COLO668 (cell line): ENCODE measurements at regions not wholly inside any gene's neighbourhood (a gene's known extent, or its start where the extent isn't known, plus 50 kb on each side); places are given as distances from the start of the nearest gene placed in this dataset.

Experiments used
- DNase-seq: peaks from one replicate; lab custom pipeline; 2025; ENCODE audit not compliant: unreplicated experiment; lab: John Stamatoyannopoulos, UW

DNA sequence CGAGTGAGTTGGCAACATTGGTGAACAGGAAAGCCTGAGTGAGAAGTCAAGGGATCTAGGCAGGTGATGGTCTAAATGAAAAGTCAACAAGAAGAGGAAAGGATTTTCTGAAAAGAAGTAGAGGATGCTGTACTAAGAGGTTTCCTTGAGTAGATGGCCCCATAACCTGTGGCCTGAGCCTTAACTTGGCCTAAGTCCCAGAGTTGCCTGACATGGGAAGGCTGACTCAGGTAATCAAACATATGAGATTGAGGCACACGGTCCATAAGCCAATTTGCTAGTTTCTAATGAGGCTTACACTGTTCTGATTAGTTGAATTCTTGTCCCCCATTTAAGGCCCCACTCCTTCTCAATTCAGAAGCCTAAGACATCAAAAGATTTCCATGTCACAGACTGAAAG is 262.5 kb upstream of the LMCD1 start:
- DNase-seq, result no peak

DNA sequence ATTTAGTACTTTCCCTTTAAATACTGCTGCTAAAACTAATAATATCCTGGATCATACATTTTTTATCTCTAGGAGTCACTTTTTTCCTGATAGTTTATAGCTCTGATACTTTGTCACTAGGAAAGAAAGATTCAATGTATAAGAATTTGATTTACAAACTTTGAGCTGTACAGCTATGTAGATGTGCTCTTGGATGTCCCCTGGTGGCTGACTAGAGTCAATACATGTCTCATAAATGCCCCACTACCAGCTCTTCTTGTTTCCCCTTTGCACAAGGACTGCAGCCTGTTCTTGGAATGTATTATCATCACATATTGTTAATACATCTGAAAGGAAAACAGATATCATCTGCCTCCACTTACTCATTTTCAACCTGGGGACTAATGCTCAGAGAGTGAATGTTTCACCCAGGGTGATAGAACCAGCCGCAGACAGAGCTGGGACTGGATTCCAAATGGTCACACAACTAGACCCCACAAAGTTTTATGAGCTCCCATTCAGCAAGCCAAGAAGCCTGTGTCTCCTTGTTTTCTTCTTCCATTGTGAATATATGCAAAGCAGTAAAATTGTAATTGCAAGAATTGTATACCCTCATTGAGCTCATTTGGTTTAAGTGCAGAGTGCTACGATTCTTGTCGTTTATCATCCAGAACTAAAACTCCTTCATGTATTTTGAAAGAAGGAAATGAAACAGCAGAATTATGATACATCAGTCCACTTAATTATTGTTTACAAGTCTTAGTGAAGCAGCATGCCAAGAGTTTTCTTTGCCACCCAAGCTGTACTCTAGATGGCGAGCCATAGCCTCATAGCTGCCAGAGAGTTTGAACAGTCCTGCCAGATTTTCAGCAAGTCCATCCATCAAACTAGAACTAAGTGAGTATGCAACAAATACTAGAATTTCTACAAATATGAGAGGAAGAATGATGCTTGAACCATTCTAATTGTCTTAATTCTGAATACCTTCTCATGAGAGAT is 261.6 kb upstream of the LMCD1 start:
- peak; percentile 31 for DNase-seq

DNA sequence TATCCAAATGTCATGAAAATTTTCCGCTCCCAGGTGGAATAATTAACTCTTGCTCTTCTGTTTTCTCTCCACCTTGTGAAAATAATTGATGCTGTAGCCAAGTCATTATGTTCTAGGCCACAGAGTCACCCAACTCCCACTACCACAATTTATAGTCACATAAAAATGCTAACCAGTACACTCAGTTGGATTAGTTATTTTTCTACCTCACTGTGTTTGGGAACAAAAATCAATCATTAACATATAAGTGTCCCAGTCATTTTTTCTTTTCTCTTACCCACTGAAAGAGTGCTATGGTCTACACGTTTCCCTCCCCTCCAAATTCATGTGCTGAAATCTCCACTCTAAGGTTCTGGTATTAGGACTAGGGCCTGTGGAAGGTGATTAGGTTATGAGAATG is 255.6 kb upstream of the LMCD1 start:
- no peak for DNase-seq

DNA sequence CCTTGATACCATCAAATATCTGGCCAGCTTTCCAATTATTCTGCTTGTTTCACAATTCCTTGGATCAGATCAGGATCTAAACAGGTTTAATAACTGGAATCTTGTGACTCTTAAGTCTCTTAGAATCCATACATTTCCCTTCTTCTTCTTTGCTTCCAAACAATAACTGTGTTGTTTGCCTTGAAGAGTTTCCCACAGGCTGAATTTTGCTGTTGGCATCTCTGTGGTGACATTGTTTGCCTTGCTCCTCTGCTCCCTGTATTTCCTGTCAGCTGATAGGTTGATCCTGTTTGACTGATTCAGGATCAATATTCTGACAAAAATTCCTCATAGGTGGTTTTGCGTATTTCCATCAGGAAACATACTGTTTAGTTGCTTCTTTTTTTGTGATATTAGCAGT is 248.4 kb upstream of the LMCD1 start:
- no peak for DNase-seq

DNA sequence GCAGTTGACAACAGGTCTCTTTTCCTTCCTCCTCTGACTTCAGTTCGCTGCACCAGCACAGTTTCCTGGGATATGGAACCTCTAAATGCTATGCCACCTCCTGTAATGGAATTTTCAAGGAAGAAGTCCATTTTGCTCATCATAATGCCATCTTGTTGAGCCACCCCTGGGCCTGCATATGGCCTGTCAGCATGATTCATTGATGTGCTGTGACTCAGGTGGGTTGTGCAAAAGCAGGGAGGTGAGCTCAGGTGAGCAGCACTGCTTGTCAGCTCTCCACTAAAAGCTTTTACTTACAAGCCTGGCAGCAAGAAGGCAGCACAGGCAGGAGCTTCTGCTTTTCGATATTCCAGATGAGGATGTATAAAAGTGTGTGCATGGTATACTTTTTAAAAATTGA is 247.1 kb upstream of the LMCD1 start:
- DNase-seq, result no peak

DNA sequence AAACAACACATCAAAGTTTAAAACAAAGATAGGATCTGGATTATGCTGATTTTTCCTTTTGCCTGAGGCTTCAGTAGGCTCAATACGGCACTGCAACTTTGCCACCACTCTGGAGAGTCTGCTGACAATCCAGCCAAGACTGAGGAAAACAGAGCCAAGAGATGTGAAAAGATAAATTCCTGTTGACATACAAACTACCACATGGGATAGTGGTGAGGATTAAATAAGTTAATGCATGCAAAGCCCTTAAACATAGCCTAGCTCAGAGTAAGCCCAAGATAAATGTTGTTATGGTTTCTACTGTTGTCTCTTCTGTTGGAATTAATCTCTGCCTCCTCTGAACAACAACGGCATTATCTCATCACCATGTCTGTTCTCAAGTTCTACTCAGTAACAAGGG is 245.9 kb upstream of the LMCD1 start:
- no peak for DNase-seq

DNA sequence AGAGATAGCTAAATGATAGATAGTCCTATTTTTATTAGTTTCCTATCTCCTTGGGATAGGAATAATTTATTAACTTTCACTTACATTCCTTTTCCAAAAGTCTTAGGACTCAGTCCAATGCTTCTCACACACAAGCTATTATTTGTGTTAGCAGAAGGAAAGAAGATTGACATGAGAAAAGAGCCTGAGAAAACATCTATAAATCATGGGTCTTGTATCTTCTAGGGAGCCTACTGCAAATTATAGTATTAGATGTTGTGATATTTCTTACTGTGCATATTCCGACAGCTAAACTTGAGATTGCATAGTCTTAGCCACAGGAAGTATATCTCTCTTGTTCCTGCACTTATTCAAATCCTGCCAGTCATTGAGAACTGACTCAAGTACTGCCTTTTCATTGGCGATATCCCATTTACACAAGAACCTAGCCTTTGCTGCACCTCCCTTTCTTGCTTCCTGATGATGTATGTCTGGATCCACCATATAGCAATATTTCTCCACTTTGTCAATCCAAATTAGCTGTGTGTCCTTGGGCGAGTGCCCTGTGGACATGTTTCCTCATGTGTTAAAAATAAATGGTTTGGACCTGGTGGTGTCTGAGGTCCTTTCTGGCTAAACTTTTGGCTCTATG is 245.1 kb upstream of the LMCD1 start:
- DNase-seq, result no peak

DNA sequence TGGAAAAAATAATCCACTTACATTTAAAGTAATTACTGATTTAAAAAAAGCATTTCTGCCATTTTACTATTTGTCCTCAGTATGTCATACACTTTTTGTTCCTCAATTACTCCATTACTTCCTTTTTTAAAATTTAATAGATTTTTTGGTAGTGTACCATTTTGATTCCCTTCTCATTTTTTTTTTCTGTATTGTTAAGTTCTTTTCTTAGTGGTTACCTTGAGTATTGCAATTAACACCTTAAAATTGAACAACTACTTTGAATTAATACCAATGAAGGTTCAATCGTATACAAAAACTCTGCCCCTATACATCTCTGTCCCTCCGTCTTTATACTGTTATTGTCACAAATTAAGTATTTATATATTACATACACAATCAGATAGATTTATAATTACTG is 240.6 kb upstream of the LMCD1 start:
- no peak for DNase-seq

DNA sequence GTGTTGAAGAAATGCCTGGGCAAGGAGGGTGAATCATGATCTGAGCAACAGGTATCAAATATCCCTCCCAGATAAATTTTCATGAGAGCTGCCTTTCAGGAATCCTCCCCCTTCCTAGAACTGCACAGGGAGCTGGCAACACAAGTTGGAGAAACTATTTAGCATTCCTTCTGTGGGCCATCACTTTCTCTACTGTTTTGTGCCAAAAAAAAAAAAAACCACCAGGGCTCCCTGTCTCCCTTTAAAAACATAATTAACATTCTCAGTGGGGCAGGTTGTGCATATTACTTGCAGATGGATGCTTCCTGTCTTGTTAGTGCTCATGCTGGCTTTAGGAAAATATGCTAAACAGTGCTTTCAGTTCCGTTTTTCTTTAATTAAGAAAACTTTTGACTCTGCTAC is 234.9 kb upstream of the LMCD1 start:
- DNase-seq, result no peak

DNA sequence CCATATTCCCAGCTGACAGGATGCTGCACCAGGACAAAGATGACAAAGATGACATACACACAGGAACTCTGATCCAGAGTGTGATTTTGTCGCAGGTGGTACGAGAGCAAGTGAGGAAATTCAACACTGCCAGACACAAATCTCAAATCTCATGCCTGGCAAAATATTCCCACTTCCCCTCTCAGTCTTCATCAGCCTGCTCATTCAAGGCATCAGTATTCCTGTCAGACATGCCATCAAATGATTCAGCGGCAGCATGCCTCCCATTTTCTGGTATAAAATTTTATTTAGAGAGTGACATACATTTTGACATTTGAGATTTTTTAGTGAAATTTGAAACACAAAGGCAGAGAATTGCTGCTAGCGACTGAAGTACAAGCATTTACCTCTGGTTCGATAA is 228.1 kb upstream of the LMCD1 start:
- DNase-seq, result no peak

DNA sequence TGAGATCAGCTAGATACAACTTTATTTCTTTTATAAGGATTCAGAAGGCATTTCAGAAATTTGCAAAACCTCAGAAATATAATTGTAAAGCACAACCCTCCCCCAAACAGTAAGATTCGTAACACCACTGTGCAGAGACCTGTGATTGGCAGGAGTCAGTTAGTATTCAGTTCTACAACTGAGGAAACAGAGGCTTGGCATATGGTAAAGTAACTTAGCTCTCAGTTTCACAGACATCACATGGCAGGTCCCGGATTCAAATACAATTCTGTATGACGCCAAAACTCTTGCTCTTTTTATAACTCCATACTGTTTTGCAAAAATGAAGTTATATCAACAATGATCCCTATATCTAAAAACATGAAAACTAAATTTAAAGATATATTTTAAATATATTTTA is 225.6 kb upstream of the LMCD1 start:
- DNase-seq, result no peak

DNA sequence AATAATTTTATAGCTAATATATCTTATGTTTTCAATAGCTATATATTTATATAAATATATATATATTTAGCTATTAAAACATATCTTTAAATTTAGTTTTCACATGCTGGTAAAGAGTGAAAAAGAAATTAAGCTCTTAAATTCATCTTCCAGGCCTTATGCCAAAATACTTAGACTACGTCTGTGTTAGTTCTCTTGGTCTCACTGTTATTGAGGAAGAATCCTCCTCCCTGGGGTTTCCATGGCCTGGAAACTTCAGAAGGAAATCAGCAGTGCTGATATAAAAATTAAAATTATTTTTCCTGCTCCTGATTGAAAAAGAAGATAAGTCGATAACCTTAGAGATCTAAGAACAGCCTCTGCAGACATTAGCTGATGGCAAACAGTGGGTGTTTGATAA is 225.1 kb upstream of the LMCD1 start:
- DNase-seq, result no peak

DNA sequence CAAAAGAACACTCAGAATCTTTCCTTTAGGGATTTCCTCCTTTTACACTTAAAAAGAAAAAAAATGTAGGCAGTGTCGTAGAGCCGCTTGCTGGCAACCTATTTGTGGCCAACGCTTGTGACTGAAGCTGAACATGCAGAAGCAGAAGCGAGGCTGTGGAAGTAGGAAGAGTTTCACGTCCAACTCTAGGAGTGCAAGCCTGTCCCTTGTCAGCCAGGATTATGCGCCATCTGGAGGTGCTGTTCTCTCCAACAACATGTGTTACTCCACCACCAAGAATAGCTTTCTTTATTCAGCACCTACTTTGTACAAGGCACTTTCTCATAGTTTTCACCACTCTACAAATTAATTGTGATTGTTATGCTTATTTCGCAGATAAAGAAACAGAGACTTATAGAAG is 223.2 kb upstream of the LMCD1 start:
- DNase-seq, result no peak

DNA sequence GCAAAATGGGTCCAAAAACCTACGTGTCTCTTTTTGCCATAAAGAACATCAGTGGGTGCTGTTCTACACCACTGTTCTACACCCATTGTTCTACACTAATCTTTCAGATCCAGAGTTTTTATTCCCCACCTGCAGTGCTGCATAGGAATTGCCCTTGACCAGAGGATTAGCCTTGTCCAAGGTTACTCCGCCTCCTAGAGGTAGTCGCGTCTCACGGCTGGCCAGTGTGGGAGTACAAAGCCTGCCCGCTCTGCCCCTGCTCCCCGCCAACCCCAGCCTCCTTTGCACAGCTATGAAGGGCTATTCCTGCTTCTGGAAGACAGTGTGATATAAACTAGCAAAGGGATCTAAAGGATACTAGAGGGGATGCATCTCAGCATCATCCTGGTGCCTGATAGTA is 222.1 kb upstream of the LMCD1 start:
- DNase-seq, result no peak

DNA sequence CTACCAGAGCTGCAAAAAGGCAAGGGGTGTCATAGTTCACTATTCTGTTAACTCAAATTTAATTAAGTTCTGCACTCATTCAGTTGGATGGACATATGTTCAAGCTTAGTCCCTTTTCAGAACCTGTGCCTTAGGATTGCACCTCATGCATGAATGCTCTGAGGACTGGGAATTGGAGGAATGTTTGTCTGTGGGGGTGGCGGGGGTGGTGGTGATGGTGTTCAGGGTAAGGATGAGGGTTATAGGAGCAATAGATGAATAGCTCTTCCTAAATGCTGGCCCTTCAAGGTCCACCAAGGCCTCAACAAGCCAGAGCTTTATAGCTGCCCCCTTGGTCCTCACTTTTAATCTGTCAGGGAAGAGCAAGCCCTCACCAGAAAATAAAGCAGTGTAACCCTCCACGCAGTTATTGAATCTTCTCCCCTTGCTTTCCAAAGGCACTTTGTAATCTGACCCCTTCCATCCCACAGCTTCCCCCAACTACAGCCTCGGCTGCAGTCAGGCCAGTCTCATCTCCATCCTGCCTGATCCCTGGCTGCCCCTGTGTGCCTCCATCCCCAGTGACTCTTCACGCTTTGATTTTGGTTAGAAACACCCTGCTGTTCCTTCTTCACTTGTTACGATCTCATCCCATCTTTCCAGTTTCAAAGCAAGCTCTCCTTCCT is 221.6 kb upstream of the LMCD1 start:
- DNase-seq, result no peak

DNA sequence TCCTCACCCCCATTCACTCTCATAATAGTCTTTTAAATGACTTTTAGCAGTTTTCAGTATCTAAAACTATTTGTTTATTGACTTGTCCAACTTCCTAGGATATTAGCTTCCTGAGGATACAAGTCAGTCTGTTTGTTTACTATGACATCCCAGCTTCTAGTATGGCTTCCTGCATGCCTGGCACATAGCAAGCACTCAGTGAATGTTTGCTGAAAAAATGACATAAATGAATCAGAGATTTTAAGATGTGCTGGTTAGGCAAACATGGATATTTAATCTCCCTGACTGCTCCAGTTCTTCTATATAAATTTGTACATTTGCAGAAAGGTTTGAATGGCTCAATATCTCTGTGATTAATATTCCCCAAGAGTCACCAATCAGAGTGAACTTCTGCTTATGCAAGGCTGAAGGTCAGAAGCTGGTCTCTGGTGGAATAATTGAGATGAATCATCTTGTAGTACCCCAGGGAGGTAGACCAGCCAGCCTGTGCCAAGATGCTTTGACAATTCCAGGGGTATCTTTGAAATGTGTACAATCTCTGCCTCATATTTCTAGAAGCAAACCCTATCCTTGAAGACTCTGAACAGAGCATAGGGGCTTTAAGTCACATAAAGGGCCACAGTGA is 219.0 kb upstream of the LMCD1 start:
- DNase-seq, result no peak

DNA sequence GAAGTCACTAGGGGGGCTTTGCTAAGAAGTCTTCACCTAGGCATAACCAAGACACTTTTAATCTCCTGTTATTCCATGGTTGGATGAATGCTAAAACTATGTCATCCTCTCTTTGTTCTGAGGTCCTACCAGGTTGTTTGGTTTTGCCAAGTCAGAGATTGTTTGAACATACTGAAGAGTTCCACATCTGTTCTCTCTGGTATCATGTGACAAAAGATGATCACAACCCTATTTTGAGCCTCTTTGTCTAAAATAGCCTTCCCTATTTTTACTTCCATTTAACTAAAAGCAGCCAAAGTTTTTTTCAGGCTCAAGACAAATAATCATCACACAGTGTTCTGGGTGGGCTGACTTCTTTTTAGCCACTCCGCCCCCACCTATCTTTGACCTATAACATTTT is 218.4 kb upstream of the LMCD1 start:
- DNase-seq, result no peak

DNA sequence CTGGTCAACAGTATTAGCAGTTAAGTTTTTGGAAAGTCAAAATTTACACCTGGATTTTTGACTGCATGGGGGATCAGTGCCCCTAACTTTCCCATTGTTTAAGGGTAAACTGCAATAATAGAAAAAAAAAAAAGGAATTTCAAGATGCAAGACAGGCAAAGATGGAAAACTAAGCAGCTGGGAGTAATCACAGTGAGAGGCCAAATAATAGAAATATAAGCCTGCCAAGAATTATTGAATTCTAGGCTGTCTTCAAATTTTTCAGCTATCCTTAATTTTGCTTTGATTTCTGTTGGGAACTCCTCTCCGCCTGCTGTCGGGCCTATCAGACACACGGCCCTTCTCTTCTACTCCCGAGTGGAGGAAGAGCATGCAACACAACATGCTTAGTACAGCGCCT is 215.5 kb upstream of the LMCD1 start:
- no peak for DNase-seq

DNA sequence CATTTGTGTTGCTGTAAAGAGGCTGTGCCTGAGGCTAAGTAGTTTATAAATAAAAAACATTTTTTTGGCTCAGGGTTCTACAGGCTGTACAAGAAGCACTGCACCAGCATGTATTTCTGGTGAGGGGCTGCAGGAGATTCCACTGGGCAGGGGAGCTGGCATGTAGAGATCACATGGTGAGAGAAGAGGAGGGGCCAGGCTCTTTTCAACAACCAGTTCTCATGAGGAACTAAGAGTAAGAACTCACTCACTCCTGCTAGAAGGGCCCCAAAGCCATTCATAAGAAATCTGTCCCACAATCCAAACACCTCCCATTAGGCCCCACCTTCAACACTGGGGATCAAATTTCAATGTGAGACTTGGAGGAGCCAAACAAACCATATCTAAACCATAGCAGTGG is 214.9 kb upstream of the LMCD1 start:
- DNase-seq, result no peak

DNA sequence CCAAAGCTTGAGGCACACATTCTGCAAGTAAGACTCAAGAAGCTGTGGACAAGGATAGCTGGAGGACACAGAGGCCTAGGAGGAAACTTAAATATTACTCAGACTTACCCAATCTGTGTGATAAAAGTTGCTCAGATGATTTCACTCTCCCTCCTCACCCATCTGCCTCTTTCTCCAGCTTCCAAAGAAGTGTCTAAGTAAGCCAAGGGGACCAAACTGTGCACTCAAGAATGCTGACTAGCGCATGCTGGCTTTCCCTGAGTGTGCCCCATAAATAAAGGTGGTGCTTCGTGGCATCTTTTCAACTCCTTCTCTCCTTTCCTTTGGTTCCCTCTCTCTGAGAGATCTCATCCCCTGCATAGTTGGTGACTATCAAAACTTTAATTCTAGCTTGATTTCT is 211.0 kb upstream of the LMCD1 start:
- no peak for DNase-seq

DNA sequence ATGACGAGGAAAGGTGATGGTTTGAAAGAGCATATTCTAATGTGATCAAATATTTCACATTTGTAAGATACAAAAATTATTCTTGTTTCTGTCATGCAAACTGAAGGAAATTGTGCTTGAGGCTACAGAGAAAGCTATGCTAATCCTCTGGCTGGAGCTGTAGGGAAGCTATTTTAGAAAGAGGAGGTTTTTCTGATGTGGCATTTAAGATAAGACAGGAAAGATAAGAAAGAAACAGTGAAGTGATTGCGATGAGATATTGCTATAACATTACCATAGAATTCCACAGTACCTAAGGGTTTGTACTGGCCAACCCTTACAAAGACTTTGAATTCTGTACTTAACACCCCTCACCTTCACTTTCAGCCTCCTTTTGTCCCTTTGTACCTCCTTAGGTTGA is 205.2 kb upstream of the LMCD1 start:
- no peak for DNase-seq
